ENCODE measurements at regions not wholly inside any gene's neighbourhood (a gene's known extent, or its start where the extent isn't known, plus 50 kb on each side); places are given as distances from the start of the nearest gene placed in this dataset.

DNA sequence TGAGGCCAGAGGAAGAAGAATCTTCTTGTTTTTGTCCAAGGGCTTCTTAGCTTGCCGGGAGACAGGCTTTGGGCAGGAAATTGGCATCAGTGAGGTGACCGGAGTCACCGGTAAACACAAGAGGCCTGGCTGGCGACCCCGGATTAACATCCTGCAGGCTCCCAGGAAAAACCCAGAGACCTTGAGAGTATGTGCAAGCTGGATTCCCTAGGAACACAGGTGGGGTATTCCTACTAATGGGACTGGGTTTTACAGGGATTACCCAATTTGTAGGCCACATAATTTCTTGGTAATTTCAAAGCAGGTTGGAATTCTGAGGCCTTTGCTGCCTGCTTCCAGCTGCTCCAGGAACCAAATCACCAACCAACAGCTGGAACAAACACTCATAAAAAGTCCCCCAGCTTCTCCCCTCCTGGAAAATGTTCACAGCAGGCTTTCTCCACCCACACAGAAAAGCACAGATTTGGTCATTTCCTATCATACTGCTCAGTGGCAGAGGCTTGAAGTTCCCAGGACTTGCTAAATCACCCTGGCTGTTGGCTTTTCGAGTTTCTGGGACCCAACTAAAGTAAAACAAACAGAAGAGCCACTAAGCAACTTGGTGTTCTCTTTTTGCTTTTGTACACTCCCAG, 258.8 kb downstream of the IRF8 start:
- DNase-seq (ENCODE audit: insufficient read length): no peak
- no peak for FAIRE-seq
- TF ChIP-seq POLR2A (IDR thresholded peaks at IDR 0.05; ENCODE audit: low read depth, low read length): no peak
- no peak for TF ChIP-seq TAF1 (IDR thresholded peaks at IDR 0.05; ENCODE audit: borderline replicate concordance, low read depth, low read length)
- TF ChIP-seq POLR2AphosphoS5 (IDR thresholded peaks at IDR 0.05; ENCODE audit: low read depth, low read length): no peak

DNA sequence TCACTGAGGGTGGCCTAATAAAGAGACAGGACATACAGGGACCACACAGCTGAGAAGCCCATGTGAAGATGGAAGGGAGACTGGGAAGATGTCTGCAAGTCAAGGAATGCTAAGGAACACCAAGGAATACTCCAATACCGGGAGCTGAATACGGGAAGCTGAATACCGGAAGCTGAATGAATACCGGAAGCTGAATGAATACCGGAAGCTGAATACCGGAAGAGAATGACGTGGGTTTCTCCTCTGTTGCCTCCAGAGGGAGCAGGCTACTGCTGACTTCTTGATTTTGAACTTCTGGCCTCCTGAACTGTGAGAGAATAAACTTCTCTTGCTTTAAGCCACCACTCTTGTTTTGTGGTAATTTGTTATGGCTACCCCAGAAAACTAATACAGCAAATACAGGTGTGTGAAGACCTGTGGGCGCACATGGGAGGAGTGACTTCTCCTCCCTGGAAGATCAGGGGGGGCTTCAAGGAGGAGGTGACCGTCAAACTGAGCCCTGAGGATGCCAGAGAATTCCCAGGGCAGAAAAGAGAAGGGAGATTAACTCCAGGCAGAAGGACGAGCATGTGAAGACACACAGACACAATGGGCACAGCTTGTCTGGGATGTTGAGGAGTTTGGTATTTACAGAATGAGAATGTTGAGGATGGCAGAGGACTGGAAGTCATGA, 259.9 kb downstream of the IRF8 start:
- no peak for FAIRE-seq
- no peak for DNase-seq (ENCODE audit: insufficient read length)
- TF ChIP-seq POLR2AphosphoS5 (IDR thresholded peaks at IDR 0.05; ENCODE audit: low read depth, low read length): no peak
- no peak for TF ChIP-seq POLR2A (IDR thresholded peaks at IDR 0.05; ENCODE audit: low read depth, low read length)
- no peak for TF ChIP-seq TAF1 (IDR thresholded peaks at IDR 0.05; ENCODE audit: borderline replicate concordance, low read depth, low read length)

DNA sequence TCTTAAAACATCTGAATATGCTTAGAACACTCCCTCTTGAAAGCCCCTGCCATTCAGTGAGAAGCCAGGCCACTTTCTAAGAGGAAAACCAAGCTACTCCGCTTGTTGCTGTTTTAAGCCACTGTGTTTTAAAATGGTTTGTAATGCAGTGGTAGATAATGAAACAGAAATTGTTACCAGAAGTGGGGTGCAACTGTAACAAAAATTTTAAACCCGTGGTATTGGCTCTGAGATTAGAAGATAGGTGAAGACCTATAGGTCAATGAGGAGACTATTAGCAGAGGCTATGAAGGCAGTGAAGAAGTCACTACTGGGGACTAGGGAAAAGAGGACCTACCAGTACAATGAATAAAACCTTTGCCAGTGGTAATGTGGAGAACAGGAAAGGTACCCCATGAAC, 266.5 kb downstream of the IRF8 start:
- no peak for FAIRE-seq
- no peak for TF ChIP-seq POLR2A (IDR thresholded peaks at IDR 0.05; ENCODE audit: low read depth, low read length)

DNA sequence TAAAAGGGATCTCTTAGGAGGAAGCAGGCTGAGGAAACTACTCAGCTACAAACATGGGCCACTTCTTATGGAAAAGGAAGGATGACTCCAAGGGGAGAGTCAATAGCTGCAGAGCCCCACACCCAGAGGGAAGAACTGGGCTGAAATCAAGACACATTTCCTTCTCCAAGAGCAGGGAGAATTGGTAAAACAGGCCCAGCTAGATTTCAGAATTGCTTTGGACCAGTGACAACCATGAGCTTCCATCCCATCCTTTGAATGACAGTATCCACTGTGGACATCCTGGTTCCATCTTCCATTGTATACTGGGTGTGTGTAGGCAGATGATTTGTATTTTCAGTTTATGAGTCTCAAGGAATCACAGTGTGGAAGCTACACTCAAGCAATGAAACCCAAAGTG, 267.5 kb downstream of the IRF8 start:
- no peak for FAIRE-seq
- DNase-seq (ENCODE audit: insufficient read length): no peak
- TF ChIP-seq POLR2A (IDR thresholded peaks at IDR 0.05; ENCODE audit: low read depth, low read length) (no peak), TAF1 (IDR thresholded peaks at IDR 0.05; ENCODE audit: borderline replicate concordance, low read depth, low read length) (no peak), POLR2AphosphoS5 (IDR thresholded peaks at IDR 0.05; ENCODE audit: low read depth, low read length) (no peak)

More for the DNA sequence above, 266.5 kb downstream of the IRF8 start:
- no peak for DNase-seq (ENCODE audit: insufficient read length)

DNA sequence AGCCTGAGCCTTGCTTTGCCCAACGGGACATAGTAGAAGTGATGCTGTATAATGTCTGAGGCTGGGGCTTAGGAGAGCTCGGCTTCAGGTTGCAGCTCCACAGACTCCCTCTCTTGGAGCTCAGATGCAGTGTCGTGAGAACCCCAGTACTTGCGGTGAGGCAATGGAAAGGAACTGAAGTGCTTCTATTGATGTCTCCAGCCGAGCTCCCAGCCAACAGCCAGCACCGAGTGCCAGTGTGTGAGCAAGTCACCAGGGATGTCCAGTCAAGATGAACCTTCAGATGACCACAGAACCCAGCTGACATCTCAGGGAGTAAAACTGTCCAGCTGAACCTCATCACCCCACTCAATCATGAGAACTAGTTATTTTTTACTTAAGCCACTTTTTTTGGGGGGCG, 268.1 kb downstream of the IRF8 start:
- FAIRE-seq: no peak

DNA sequence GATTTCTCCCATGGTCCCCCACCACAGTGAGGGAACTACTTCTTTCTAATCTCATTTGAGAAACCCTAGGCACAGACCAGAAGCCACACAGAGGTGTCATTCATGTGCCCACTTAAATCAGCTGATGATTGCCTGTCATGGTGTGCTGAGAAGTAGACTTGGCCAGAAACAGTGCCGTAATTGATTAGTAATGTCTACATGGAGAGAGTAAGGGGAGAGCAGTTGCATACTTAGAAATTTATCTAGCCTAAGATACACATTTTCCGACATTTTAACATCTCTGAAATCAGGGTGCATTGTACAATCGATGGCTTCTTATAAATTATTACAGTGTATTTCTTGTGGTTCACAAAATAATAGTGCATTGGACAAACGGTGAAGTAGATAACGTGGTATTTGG, 271.8 kb downstream of the IRF8 start:
- DNase-seq (ENCODE audit: insufficient read length): no peak
- TF ChIP-seq TAF1 (IDR thresholded peaks at IDR 0.05; ENCODE audit: borderline replicate concordance, low read depth, low read length) (no peak), POLR2AphosphoS5 (IDR thresholded peaks at IDR 0.05; ENCODE audit: low read depth, low read length) (no peak), POLR2A (IDR thresholded peaks at IDR 0.05; ENCODE audit: low read depth, low read length) (no peak)
- no peak for FAIRE-seq

More for the DNA sequence above, 268.1 kb downstream of the IRF8 start:
- DNase-seq (ENCODE audit: insufficient read length): no peak
- TF ChIP-seq POLR2A (IDR thresholded peaks at IDR 0.05; ENCODE audit: low read depth, low read length) (no peak), TAF1 (IDR thresholded peaks at IDR 0.05; ENCODE audit: borderline replicate concordance, low read depth, low read length) (no peak), POLR2AphosphoS5 (IDR thresholded peaks at IDR 0.05; ENCODE audit: low read depth, low read length) (no peak)

DNA sequence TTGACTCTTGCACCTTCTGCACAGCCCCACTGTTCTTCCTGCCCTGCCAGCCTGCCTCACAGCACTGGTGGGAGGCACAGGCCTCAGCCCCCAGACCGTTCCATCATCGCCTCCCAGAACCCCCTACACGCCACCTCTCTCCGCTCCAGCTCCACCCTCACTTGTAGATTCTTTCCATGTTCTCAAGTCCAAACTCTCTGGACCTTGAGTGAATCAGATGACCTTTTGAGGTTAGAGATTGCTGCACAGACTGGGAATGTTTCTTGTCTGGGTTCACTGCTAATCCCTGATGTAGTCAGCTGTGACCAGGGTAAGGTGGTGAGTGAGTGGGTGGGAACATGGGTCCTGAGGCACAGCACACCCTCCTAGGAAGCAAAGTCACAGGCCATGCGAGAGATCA, 272.4 kb downstream of the IRF8 start:
- no peak for TF ChIP-seq POLR2A (IDR thresholded peaks at IDR 0.05; ENCODE audit: low read depth, low read length)
- TF ChIP-seq POLR2AphosphoS5 (IDR thresholded peaks at IDR 0.05; ENCODE audit: low read depth, low read length): no peak
- TF ChIP-seq TAF1 (IDR thresholded peaks at IDR 0.05; ENCODE audit: borderline replicate concordance, low read depth, low read length): no peak
- no peak for DNase-seq (ENCODE audit: insufficient read length)
- FAIRE-seq: no peak

DNA sequence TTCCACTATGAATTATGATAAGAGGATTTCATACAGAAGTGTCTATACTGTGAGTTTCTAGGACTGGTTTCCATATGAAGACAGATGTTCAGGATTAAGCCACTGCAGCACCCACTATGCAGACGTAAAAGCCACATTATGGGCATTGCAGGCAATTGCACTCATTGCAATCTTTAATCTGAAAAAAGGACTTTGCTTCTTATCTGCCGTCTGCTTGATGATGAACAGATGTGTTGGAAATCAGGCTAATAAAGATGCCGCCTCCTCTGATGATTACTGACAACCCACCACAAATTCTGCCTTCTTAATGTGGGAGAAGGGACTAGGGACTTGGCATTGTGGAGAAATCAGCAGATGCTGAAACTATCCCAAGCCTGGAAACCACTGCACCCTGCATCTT, 276.9 kb downstream of the IRF8 start:
- no peak for FAIRE-seq
- TF ChIP-seq POLR2AphosphoS5 (IDR thresholded peaks at IDR 0.05; ENCODE audit: low read depth, low read length) (no peak), POLR2A (IDR thresholded peaks at IDR 0.05; ENCODE audit: low read depth, low read length) (no peak), TAF1 (IDR thresholded peaks at IDR 0.05; ENCODE audit: borderline replicate concordance, low read depth, low read length) (no peak)
- no peak for DNase-seq (ENCODE audit: insufficient read length)

DNA sequence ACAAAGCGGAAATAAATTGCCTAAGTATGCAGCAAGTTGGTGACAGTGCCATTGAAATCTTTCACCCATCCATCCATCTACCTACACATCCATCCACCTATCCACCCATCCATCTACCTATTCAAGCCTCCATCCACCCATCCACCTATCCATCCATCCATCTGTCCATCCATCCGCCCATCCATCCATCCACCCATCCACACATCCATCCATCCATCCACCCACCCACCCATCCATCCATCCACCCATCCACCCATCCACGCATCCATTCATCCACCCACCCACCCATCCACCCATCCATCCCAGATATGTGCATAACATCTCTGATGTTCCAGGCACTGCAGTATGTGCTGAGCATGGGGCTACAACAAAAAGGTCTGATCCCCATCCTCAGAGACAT, 277.5 kb downstream of the IRF8 start:
- TF ChIP-seq POLR2AphosphoS5 (IDR thresholded peaks at IDR 0.05; ENCODE audit: low read depth, low read length): no peak
- TF ChIP-seq POLR2A (IDR thresholded peaks at IDR 0.05; ENCODE audit: low read depth, low read length): no peak
- TF ChIP-seq TAF1 (IDR thresholded peaks at IDR 0.05; ENCODE audit: borderline replicate concordance, low read depth, low read length): no peak
- FAIRE-seq: no peak
- DNase-seq (ENCODE audit: insufficient read length): no peak

DNA sequence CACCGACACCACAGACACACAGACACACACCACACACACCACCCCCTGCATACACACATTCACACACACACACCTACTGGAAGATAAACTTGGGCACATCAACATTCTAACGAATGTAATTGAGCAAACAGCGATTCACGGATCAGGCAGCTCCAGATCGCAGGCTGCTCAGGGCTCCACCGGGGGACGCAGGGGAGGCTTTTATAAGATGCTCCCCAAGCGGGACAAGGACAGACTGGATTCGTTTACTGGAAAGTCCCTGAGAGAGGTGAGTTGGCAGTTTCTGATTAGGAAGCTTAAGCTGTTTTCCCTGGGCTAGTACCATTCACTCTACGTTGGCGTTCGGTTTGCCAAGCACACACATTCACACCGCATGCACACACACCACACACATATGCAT, 281.3 kb downstream of the IRF8 start:
- TF ChIP-seq TAF1 (IDR thresholded peaks at IDR 0.05; ENCODE audit: borderline replicate concordance, low read depth, low read length) (no peak), POLR2AphosphoS5 (IDR thresholded peaks at IDR 0.05; ENCODE audit: low read depth, low read length) (no peak)
- DNase-seq (ENCODE audit: insufficient read length) (no peak), FAIRE-seq (no peak)

DNA sequence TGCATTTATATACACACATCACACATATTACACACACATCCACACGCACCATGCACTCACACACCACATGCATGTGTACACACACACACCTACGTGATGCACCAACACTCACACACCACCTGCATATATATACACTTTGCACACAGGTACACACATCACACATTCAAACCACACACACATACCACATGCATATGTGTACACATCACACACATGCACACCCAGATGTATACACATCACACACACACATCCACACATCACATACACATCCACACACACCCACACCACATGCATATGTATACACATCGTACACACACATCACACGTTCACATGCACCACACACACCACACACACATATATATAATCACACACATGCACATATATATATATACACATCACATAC, 281.8 kb downstream of the IRF8 start:
- DNase-seq (ENCODE audit: insufficient read length) (no peak), FAIRE-seq (no peak)
- no peak for TF ChIP-seq POLR2AphosphoS5 (IDR thresholded peaks at IDR 0.05; ENCODE audit: low read depth, low read length)
- no peak for TF ChIP-seq POLR2A (IDR thresholded peaks at IDR 0.05; ENCODE audit: low read depth, low read length)
- TF ChIP-seq TAF1 (IDR thresholded peaks at IDR 0.05; ENCODE audit: borderline replicate concordance, low read depth, low read length): no peak

DNA sequence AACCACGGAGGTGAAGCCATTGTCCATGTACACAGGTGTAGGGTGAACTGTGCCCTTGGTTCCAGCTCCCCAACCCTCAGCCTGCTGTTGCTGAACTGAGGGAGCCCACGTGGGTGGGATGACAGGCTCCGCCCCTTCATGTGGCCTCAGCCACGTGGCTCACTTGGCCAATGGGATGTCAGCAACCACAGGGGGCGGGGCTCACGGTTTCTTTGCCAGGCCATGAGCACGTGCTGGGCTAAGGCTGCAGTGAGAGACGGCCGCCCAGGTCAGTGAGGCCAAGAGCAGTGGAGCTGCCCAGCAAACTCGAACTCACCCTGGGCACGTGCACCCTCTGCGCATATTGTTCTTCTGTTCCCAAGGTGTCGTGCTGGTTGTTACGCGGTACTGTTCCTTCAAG, 282.6 kb downstream of the IRF8 start:
- no peak for TF ChIP-seq POLR2A (IDR thresholded peaks at IDR 0.05; ENCODE audit: low read depth, low read length)
- TF ChIP-seq TAF1 (IDR thresholded peaks at IDR 0.05; ENCODE audit: borderline replicate concordance, low read depth, low read length): no peak
- no peak for TF ChIP-seq POLR2AphosphoS5 (IDR thresholded peaks at IDR 0.05; ENCODE audit: low read depth, low read length)
- DNase-seq (ENCODE audit: insufficient read length) (no peak), FAIRE-seq (no peak)
